ENCODE measurements at regions not wholly inside any gene's neighbourhood (a gene's known extent, or its start where the extent isn't known, plus 50 kb on each side); places are given as distances from the start of the nearest gene placed in this dataset.
A peak's percentile ranks its signal among the peaks of the same experiment; 100 is the strongest.

DNA sequence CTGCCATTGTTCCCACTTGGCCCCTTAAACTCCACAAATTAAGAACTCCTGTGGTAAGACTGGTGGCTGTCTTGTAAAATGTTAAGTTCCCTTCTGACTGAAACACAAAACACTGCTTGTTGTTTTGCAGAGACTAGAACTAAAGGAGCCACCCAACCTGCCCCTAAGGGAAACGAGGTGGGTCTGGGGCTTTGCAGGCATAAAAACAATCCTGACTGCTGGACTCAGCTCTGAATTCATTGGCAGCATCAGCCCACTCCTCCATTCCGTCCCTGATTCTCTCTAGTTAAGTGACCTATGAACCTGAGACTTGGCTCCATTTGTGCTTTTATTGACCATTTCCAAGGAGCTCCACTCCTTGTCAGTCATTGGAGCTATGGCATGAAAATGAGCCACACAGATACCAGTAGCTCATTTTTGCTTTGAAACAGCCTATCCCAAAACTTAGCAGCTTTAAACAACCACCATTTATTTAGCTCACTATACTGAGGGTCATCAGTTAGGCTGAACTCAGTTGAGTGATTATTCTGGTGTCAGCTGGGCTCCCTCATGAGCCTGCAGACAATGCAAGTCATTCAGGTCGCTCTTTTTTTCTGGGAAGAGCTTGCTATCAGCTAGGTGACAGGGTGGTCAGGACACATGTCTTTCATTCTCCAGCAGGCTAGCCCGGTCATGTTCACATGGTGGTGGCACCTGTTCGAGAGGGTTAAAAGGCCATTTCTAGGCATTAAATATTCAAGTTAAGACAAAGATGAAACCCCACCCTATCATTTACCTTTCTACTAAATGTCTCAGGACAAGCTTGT lies 175.1 kb upstream of the CTNNB1 start (continued):
- TF ChIP-seq GTF3C2 (IDR thresholded peaks at IDR 0.05; ENCODE audit: borderline replicate concordance, extremely low read depth, insufficient read length) (no peak), SLC30A9 (CRISPR knock-in tag; IDR thresholded peaks at IDR 0.05) (no peak), XRCC4 (IDR thresholded peaks at IDR 0.05; ENCODE audit: extremely low read depth, insufficient read depth, insufficient read length) (no peak), GATA2 (CRISPR knock-in tag; IDR thresholded peaks at IDR 0.05) (no peak), ZNF134 (CRISPR knock-in tag; conservative IDR thresholded peaks at IDR 0.05) (no peak), ZNF23 (CRISPR knock-in tag; IDR thresholded peaks at IDR 0.05) (no peak), CTCF (IDR thresholded peaks at IDR 0.05 in 2 of 3, conservative IDR thresholded peaks at IDR 0.05 in 1 of 3; ENCODE audit: insufficient read depth in 2 of 3, low read depth in 1 of 3, low read length in 3 of 3) (no peak), BRCA1 (IDR thresholded peaks at IDR 0.05) (no peak), BRCA1 (CRISPR knock-in tag; IDR thresholded peaks at IDR 0.05) (no peak), ARHGAP35 (IDR thresholded peaks at IDR 0.05; ENCODE audit: partially characterized antibody) (no peak), KDM1A (IDR thresholded peaks at IDR 0.05) (no peak), SMAD3 (CRISPR knock-in tag; conservative IDR thresholded peaks at IDR 0.05) (no peak), ZNF586 (CRISPR knock-in tag; conservative IDR thresholded peaks at IDR 0.05) (no peak), XRCC3 (IDR thresholded peaks at IDR 0.05) (no peak), NFE2 (IDR thresholded peaks at IDR 0.05; ENCODE audit: low read depth) (peak; percentile 57; the same call in 1 of the 2 replicates), POLR2A (conservative IDR thresholded peaks at IDR 0.05) (no peak), MED1 (CRISPR knock-in tag; IDR thresholded peaks at IDR 0.05; ENCODE audit: borderline replicate concordance) (no peak), ZNF316 (IDR thresholded peaks at IDR 0.05) (peak; percentile 70), NFYB (IDR thresholded peaks at IDR 0.05; ENCODE audit: extremely low read depth, insufficient read length) (no peak), TSC22D4 (tag; IDR thresholded peaks at IDR 0.05) (no peak), NR2C1 (IDR thresholded peaks at IDR 0.05) (no peak), NR2C1 (tag; IDR thresholded peaks at IDR 0.05) (peak; percentile 75), ZFPM2 (CRISPR knock-in tag; IDR thresholded peaks at IDR 0.05) (no peak)
- TF ChIP-seq, protein P1, sequence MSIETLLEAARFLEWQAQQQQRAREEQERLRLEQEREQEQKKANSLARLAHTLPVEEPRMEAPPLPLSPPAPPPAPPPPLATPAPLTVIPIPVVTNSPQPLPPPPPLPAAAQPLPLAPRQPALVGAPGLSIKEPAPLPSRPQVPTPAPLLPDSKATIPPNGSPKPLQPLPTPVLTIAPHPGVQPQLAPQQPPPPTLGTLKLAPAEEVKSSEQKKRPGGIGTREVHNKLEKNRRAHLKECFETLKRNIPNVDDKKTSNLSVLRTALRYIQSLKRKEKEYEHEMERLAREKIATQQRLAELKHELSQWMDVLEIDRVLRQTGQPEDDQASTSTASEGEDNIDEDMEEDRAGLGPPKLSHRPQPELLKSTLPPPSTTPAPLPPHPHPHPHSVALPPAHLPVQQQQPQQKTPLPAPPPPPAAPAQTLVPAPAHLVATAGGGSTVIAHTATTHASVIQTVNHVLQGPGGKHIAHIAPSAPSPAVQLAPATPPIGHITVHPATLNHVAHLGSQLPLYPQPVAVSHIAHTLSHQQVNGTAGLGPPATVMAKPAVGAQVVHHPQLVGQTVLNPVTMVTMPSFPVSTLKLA (conservative IDR thresholded peaks at IDR 0.05): peak in 1 of 2 experiments; percentile 38; a peak in 1 of 4 replicates
